ENCODE measurements at regions not wholly inside any gene's neighbourhood (a gene's known extent, or its start where the extent isn't known, plus 50 kb on each side); places are given as distances from the start of the nearest gene placed in this dataset.
A peak's percentile ranks its signal among the peaks of the same experiment; 100 is the strongest.

DNA sequence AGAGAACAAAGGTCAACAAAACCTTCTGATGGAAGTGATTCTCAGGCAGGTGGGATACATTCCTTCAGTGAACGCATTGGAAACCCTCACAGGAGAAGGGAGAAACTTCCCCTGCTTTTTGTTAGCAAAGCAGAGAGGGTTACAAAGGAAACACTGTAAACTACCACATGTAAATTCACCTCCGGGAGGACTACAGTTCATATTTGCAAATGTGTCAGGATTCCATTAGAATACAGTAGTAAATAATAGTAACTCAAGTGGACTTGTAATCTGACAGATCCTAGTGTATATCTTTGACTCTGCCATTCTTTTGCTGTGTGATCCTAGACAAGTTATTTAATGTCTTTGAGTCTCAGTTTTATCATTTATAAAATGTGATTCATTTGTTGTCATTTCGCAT, 504.3 kb upstream of the NRP1 start:
- Histone ChIP-seq H3K9me2 (replicated peaks; ENCODE audit: low read depth, low read length) (no peaks in the 10 kb centered on the region), H4K20me1 (ENCODE audit: insufficient read depth, low read length, poor library complexity, severe bottlenecking) (no peaks in the 10 kb centered on the region), H3F3A (ENCODE audit: low read depth) (no peaks in the 10 kb centered on the region), H3K79me2 (ENCODE audit: insufficient read depth, low read length) (no peaks in the 10 kb centered on the region), H3K4me3 (ENCODE audit: low read length, poor library complexity, severe bottlenecking) (no peak overlapping the region), H2AFZ (ENCODE audit: low read length) (no peak overlapping the region), H3K36me3 (ENCODE audit: insufficient read depth, low read length) (no peaks in the 10 kb centered on the region), H3K4me1 (ENCODE audit: insufficient read depth, low read length, poor library complexity, severe bottlenecking) (no peaks in the 10 kb centered on the region), H3K27me3 (ENCODE audit: insufficient read depth, low read length, poor library complexity, severe bottlenecking) (no peaks in the 10 kb centered on the region), H3K9me3 (ENCODE audit: insufficient read depth, low read depth, low read length) (no peaks in the 10 kb centered on the region; the same call in 1 of the 2 replicates), H3K9ac (ENCODE audit: low read depth, low read length, poor library complexity, severe bottlenecking) (no peak overlapping the region), H3K4me2 (ENCODE audit: low read depth, low read length, poor library complexity, severe bottlenecking) (no peak overlapping the region)
- TF ChIP-seq, protein P1, sequence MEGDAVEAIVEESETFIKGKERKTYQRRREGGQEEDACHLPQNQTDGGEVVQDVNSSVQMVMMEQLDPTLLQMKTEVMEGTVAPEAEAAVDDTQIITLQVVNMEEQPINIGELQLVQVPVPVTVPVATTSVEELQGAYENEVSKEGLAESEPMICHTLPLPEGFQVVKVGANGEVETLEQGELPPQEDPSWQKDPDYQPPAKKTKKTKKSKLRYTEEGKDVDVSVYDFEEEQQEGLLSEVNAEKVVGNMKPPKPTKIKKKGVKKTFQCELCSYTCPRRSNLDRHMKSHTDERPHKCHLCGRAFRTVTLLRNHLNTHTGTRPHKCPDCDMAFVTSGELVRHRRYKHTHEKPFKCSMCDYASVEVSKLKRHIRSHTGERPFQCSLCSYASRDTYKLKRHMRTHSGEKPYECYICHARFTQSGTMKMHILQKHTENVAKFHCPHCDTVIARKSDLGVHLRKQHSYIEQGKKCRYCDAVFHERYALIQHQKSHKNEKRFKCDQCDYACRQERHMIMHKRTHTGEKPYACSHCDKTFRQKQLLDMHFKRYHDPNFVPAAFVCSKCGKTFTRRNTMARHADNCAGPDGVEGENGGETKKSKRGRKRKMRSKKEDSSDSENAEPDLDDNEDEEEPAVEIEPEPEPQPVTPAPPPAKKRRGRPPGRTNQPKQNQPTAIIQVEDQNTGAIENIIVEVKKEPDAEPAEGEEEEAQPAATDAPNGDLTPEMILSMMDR (conservative IDR thresholded peaks at IDR 0.05; ENCODE audit: low read length) = no peak
- no peak for TF ChIP-seq EZH2phosphoT487 (IDR thresholded peaks at IDR 0.05; ENCODE audit: borderline replicate concordance)

GRCh38 chr10:33837736-33838135, 503.3 kb upstream of the NRP1 start:
- no peaks in the 10 kb centered on the region for H3K79me2 ChIP-seq (ENCODE audit: insufficient read depth, low read length)
- TF ChIP-seq, protein P1 (conservative IDR thresholded peaks at IDR 0.05; ENCODE audit: low read length) = peak; percentile 26; the same call in 1 of the 2 replicates
- TF ChIP-seq EZH2phosphoT487 (IDR thresholded peaks at IDR 0.05; ENCODE audit: borderline replicate concordance) = no peak
- H3K36me3 ChIP-seq (ENCODE audit: insufficient read depth, low read length) = no peaks in the 10 kb centered on the region
- H3K9me3 ChIP-seq (ENCODE audit: insufficient read depth, low read depth, low read length) = no peaks in the 10 kb centered on the region
- H3K4me3 ChIP-seq (ENCODE audit: low read length, poor library complexity, severe bottlenecking) = no peak overlapping the region
- H4K20me1 ChIP-seq (ENCODE audit: insufficient read depth, low read length, poor library complexity, severe bottlenecking) = no peaks in the 10 kb centered on the region
- H3K9me2 ChIP-seq (replicated peaks; ENCODE audit: low read depth, low read length) = no peaks in the 10 kb centered on the region
- H3K9ac ChIP-seq (ENCODE audit: low read depth, low read length, poor library complexity, severe bottlenecking) = no peak overlapping the region
- no peaks in the 10 kb centered on the region for H3K27me3 ChIP-seq (ENCODE audit: insufficient read depth, low read length, poor library complexity, severe bottlenecking)
- no peaks in the 10 kb centered on the region for H3F3A ChIP-seq (ENCODE audit: low read depth)
- H2AFZ ChIP-seq (ENCODE audit: low read length) = no peak overlapping the region
- no peaks in the 10 kb centered on the region for H3K4me1 ChIP-seq (ENCODE audit: insufficient read depth, low read length, poor library complexity, severe bottlenecking)
- H3K4me2 ChIP-seq (ENCODE audit: low read depth, low read length, poor library complexity, severe bottlenecking) = no peak overlapping the region

GRCh38 chr10:33835556-33835955, 501.1 kb upstream of the NRP1 start:
- Histone ChIP-seq H2AFZ (ENCODE audit: low read length) (no peak overlapping the region), H3K27me3 (ENCODE audit: insufficient read depth, low read length, poor library complexity, severe bottlenecking) (peaks cover 7% of the 10 kb centered on the region), H3F3A (ENCODE audit: low read depth) (no peaks in the 10 kb centered on the region), H3K79me2 (ENCODE audit: insufficient read depth, low read length) (no peaks in the 10 kb centered on the region), H3K4me2 (ENCODE audit: low read depth, low read length, poor library complexity, severe bottlenecking) (no peak overlapping the region), H3K4me3 (ENCODE audit: low read length, poor library complexity, severe bottlenecking) (no peak overlapping the region), H3K9me3 (ENCODE audit: insufficient read depth, low read depth, low read length) (no peaks in the 10 kb centered on the region), H3K9ac (ENCODE audit: low read depth, low read length, poor library complexity, severe bottlenecking) (no peak overlapping the region), H3K4me1 (ENCODE audit: insufficient read depth, low read length, poor library complexity, severe bottlenecking) (no peaks in the 10 kb centered on the region), H3K36me3 (ENCODE audit: insufficient read depth, low read length) (no peaks in the 10 kb centered on the region), H3K9me2 (replicated peaks; ENCODE audit: low read depth, low read length) (no peaks in the 10 kb centered on the region), H4K20me1 (ENCODE audit: insufficient read depth, low read length, poor library complexity, severe bottlenecking) (no peaks in the 10 kb centered on the region)
- TF ChIP-seq EZH2phosphoT487 (IDR thresholded peaks at IDR 0.05; ENCODE audit: borderline replicate concordance) = no peak
- TF ChIP-seq, protein P1 (conservative IDR thresholded peaks at IDR 0.05; ENCODE audit: low read length) = no peak
